ENCODE measurements at regions not wholly inside any gene's neighbourhood (a gene's known extent, or its start where the extent isn't known, plus 50 kb on each side); places are given as distances from the start of the nearest gene placed in this dataset.
"Not testable (repeated sequence)": the region's sequence is repeated elsewhere in the genome, so short reads cannot be mapped to it uniquely, and the experiment has no call there.

DNA sequence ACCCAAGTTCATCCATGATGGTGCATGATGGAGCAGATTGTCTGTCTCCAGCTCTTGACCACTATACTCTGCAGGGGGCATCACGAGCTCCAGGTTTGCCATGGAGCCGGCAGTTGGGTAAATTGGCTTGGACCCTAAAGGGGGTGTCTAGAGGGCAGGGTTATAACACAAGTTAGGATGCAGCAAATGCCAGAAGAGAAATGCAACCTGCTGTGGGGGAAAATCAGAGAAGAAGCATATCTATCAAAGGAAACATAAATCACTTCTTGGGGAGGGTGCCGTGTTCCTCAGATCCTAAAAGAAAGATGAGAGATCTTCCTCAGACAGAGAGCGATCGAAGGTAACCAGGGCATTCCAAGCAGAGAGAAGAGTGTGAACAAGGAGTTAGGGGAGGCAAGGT lies 334.9 kb downstream of the C12orf75 start:
- DNase-seq, result no peak

DNA sequence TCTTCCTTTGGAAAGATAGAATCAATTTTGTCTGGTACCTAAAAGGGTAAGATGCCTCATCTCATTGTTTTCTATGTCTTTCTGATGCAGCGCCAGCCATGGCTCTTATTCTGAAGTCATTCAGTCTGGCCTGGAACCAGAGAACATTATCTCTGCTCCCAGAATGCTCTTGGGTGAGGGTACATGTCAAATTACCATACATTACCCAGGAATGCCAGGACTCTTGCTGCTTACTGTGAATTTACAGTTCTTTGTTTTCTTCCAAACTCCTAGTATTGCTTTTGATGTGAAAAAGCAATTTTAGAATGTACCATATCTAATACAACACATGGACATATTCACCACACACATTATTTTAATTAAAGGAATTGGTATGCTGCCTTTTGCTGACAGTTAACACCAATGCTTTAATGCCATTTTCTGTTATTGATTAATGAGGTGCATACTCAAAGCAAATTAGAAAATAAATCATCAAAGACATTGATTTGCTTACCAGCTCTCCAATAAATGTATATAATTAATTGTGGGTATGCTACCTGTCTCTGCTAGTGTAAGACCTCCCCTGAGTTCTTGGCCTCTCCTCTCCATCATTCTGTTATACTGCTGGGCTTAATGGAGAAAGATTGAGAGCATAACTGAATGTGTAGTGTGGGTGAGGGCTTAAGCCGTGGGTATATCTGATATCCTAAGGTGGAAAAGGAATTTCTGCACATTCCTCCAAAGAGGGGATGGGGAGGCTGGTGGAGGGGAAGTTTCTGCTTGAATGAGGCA lies 337.7 kb downstream of the C12orf75 start:
- no peak for DNase-seq

- no peak for DNase-seq
These were observed 340.2 kb downstream of the C12orf75 start for GRCh38 chr12:105670672-105671071.

DNA sequence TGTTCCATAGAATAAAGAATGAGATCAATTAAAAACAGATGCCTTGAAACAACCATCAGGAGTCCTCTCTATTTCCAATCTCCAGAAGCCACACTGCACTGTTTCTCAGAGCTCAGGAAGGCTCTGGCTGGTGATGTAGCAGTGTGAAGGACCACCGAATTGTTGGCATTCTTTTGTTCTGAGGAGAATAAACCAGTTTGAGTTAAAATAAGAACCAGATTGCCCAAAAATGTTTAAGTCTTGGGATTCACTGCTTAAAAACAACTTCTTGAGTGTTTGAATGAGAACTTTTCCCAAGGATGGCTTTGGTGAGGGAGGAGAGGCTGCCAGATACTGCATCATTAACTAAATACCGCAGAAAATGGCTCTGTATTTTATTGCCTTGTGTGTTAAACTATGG lies 341.2 kb downstream of the C12orf75 start:
- DNase-seq, result no peak

GRCh38 chr12:105672121-105672975 lies 341.9 kb downstream of the C12orf75 start:
- DNase-seq, result no peak

- DNase-seq, result no peak
These were observed 344.6 kb downstream of the C12orf75 start for GRCh38 chr12:105674871-105675699.

DNA sequence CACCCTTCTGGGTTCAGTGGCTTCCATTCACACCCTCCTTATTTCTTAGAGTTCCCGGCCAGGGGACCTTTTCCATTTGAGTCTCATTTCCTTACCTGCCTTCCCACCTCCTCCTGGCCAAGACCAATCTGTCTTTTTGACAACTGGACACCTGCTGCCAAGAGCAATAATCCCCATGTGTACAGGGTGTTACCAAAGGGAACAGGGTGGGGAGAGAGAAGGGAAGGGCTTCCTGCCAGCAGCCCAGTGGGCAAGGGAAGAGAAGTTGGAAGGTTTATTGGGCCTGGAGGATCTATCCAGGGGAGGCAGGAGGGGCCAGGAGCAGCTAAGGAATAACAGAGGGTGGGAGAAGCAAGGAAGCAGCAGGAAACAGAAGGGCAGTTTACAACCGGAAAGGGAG lies 346.2 kb downstream of the C12orf75 start:
- DNase-seq, result no peak

DNA sequence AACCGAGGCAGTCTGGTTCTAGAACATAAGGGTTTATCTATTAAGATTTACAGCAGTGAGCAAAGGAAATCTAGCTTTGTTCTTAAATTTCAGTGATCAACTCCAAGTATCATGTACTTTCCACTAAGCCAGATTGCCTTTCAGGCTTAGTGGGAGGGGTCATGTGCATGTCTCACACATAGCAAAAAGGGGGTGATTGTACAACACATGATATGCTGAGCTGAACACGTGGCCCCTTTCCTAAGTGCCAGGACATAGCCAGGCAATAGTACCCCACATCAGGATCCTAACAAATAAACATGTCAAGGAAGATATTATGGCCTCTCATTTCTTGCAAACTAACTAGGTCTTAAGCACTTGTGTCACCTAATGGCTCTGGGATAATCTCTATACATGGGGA lies 347.2 kb downstream of the C12orf75 start:
- DNase-seq, result no peak

DNA sequence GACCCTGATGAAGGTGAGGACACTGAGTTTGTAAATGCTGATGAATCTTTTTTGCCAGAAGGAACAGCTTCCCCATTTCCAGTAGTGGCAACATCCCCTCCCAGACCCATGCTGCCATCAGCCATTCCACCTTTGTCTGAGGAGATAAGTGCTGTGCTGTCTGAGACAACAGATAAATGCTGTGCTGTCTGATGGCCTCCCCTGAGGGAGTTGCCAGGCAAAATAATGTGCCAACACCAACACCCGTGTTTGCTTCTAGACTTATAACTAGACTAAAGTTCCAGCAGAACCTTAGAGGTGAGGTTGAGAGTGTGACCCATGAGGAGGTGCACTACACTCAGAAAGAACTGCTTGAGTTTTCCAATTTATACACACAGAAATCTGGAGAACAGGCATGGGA lies 349.5 kb downstream of the C12orf75 start:
- DNase-seq, result no peak

DNA sequence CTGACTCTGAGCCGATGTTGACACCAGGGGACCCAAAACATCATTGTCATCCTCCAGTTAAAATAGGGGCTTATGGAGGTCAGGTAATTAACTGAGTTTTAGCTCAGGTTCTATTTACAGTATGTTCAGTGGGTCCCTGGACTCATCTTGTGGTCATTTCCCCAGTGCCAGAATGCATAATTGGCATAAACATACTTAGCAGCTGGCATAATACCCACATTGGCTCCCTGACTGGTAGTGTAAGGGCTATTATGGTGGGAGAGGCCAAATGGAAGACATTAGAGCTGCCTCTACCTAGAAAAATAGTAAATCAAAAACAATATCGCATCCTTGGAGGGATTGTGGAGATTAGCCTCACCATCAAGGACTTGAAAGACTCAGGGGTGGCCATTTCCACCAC lies 350.9 kb downstream of the C12orf75 start:
- no peak for DNase-seq

DNA sequence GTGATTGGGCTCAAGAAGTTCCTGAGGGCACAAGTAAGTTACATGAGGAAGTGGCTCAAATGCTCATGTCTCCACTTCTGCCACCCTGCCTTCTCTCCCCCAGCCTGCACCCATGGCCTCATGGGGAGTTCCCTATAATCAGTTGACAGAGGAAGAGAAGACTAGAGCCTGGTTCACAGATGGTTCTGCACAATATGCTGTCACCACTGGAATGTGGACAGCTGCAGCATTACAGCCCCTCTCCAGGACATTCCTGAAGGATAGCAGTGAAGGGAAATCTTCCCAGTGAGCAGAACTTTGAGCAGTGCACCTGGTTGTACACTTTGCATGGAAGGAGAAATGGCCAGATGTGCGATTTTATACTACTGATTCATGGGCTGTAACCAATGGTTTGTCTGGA lies 352.3 kb downstream of the C12orf75 start:
- not testable (repeated sequence) for DNase-seq

DNA sequence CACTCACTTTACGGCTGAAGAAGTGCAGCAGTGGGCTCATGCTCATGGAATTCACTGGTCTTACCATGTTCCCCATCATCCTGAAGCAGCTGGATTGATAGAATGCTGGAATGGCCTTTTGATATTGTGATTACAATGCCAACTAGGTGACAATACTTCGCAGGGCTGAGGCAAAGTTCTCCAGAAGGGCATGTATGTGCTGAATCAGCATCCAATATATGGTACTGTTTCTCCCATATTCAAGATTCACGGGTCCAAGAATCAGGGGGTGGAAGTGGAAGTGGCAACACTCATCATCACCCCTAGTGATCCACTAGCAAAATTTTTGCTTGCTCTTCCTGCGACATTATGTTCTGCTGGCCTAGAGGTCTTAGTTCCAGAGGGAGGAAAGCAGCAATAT lies 353.3 kb downstream of the C12orf75 start:
- not testable (repeated sequence) for DNase-seq

DNA sequence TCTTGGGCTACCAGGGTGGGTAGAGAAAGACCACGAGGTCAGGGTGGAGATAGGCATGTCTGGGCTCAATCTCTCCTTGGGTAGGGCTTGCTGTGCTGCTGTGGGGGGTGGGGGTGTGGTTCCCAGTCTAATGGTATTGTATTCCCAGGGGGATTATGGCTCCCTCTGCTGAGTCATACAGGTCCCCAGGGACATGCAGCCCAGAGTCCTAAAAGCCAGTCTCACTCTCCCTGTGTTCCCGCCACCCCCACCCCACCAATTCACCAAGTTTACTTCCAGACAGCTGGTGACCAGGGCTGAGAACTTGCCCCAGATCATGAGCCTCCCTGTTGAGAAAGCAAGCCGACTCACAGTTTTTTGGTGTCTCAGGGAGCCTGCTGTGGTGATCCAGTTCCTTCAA lies 367.6 kb downstream of the C12orf75 start:
- DNase-seq, result no peak

DNA sequence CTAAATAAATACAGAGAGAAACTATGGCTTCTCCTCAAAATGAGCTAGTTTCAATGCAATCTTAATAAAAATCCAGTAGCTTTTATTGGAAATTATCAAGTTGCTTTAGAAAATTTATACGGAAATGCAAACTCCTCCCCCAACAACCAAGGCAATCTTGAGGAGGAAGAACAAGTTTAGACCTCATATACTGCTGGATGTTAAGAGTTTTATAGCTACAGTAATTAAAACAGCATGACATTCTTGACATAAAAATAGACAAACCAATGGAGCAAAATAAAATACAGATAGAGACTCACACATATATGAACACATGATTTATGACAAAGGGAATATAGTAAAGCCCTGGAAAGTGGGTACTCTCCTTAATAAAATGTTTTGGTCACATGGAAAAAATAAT lies 368.7 kb downstream of the C12orf75 start:
- no peak for DNase-seq

DNA sequence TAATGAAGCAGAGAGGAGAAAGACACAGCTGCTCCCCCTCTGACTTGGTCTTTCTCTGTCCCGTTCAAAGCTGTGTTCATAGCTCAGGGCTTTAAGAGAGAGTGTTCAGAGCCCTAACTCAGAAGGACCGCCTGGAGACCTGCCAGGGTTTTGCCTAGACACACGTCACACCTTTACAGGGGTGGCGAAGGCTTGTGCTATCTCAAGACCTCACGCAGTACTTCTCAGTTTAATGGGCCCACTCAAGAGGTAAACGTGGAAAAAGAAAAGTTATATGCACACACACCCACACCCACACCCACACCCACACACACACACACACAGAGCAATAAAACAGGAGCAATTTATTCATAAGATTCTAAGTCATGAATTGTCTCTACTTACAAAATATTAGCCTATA lies 374.3 kb downstream of the C12orf75 start:
- no peak for DNase-seq

- DNase-seq, result no peak
These were observed 374.7 kb downstream of the C12orf75 start for GRCh38 chr12:105705235-105705634.

GRCh38 chr12:105705765-105706164 lies 375.3 kb downstream of the C12orf75 start:
- DNase-seq, result no peak

GRCh38 chr12:105706321-105706972 lies 376.0 kb downstream of the C12orf75 start:
- DNase-seq, result no peak

DNA sequence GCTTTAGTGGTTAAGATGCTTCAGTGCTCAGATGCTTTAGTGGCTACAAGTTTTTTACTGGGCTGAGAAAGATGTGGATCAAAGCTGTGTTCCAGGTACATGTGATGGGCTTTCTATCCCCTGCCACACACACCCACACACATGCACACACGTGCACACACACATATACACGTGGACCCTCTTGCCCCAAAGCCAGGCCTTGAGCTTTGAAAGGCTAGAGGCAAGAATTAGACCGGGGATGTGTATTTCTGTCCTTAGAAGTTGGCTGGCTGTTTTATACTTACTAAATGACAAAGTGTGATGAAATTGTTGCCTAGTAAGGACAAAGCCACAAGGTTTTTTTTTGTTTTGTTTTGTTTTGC lies 376.5 kb downstream of the C12orf75 start:
- no peak for DNase-seq

GRCh38 chr12:105713606-105714305 lies 383.3 kb downstream of the C12orf75 start:
- no peak for DNase-seq

- DNase-seq, result no peak
These were observed 386.1 kb downstream of the C12orf75 start for GRCh38 chr12:105716621-105717020.

All from CD4-positive, alpha-beta T cell treated with Interleukin-10 for 1 hour (primary cell).